22Rv1 (cell line): ENCODE measurements at regions not wholly inside any gene's neighbourhood (a gene's known extent, or its start where the extent isn't known, plus 50 kb on each side); places are given as distances from the start of the nearest gene placed in this dataset.

Experiments
- CTCF ChIP-seq: fragments of 450-650 bp; IDR thresholded peaks from 2 replicates; pipeline ENCODE4 v1.5.1; 2017; ENCODE audit warnings: mild to moderate bottlenecking
- ZFX ChIP-seq: fragments of 450-650 bp; IDR thresholded peaks from 2 replicates; pipeline ENCODE4 v1.6.1; 2017; ENCODE audit warnings: antibody characterized with exemption, borderline replicate concordance

GRCh38 chr18:61643884-61644647 lies 248.7 kb downstream of the RNF152 start:
- no peak for TF ChIP-seq CTCF
- TF ChIP-seq ZFX = no peak
